ENCODE measurements at regions not wholly inside any gene's neighbourhood (a gene's known extent, or its start where the extent isn't known, plus 50 kb on each side); places are given as distances from the start of the nearest gene placed in this dataset.

DNA sequence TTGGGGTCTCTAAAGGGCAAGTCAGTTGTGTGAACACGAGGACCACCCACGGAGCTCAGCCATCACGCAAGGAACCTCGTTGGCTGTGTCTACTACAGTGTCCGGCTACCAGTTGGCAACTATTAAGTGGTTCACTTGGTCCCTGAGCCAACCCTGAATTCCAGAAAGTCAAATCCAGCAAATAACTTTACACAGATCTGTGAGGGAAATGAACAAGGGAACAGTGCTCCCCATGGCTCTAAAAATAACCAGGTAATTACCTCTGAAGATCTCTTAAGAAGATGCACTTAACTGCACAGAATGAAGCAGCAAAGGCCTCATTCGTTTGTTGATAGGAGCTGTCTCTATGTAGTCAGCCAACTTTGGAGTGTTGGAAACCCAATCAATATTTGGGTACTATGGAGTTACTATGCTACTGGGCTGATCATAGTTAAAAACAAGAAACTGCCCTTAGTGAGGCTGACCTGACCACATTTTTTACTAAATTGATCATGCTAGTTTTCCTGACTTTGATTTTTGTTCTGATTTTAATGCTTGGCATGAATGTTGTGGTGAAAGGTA, 219.1 kb upstream of the LRIG1 start:
- no peak overlapping the region for H3K4me2 ChIP-seq (ENCODE audit: insufficient read depth, low read length)
- dilution Hi-C loops (cut with MboI; ENCODE audit: extremely low pct_ligation_motif_present, low sequenced_read_pairs) (no loop called here), intact Hi-C loops (cut with micrococcal nuclease) (no loop called here)
- no peak overlapping the region for H3K9ac ChIP-seq (replicated peaks; ENCODE audit: extremely low read depth, insufficient read depth, low read length)
- TF ChIP-seq EZH2 (IDR thresholded peaks at IDR 0.05; ENCODE audit: borderline replicate concordance, low read depth, low read length, severe bottlenecking) = no peak
- no peak for TF ChIP-seq JUN (IDR thresholded peaks at IDR 0.05; ENCODE audit: borderline replicate concordance, insufficient read depth, insufficient read length, low read depth)
- TF ChIP-seq POLR2AphosphoS5 (IDR thresholded peaks at IDR 0.05; ENCODE audit: insufficient read depth, low read depth, low read length) = no peak
- TF ChIP-seq, protein P1, sequence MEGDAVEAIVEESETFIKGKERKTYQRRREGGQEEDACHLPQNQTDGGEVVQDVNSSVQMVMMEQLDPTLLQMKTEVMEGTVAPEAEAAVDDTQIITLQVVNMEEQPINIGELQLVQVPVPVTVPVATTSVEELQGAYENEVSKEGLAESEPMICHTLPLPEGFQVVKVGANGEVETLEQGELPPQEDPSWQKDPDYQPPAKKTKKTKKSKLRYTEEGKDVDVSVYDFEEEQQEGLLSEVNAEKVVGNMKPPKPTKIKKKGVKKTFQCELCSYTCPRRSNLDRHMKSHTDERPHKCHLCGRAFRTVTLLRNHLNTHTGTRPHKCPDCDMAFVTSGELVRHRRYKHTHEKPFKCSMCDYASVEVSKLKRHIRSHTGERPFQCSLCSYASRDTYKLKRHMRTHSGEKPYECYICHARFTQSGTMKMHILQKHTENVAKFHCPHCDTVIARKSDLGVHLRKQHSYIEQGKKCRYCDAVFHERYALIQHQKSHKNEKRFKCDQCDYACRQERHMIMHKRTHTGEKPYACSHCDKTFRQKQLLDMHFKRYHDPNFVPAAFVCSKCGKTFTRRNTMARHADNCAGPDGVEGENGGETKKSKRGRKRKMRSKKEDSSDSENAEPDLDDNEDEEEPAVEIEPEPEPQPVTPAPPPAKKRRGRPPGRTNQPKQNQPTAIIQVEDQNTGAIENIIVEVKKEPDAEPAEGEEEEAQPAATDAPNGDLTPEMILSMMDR (IDR thresholded peaks at IDR 0.05; ENCODE audit: extremely low read depth in 1 of 2, insufficient read depth in 1 of 2, low read depth in 1 of 2, low read length in 2 of 2) = no peak
- TF ChIP-seq, protein P2, sequence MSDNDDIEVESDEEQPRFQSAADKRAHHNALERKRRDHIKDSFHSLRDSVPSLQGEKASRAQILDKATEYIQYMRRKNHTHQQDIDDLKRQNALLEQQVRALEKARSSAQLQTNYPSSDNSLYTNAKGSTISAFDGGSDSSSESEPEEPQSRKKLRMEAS (IDR thresholded peaks at IDR 0.05; ENCODE audit: insufficient read depth, insufficient read length) = no peak
- no peak for TF ChIP-seq MYC (IDR thresholded peaks at IDR 0.05; ENCODE audit: low read depth, low read length)
- TF ChIP-seq POLR2A (IDR thresholded peaks at IDR 0.05; ENCODE audit: low read depth, low read length) = no peak
- TF ChIP-seq FOS (IDR thresholded peaks at IDR 0.05; ENCODE audit: borderline replicate concordance, insufficient read depth, low read length) = no peak
- TF ChIP-seq GATA2 (IDR thresholded peaks at IDR 0.05; ENCODE audit: insufficient read depth, insufficient read length, low read depth, low read length) = no peak
- CTCF ChIA-PET = no interaction called here
- no peaks in the 10 kb centered on the region for H3K36me3 ChIP-seq (ENCODE audit: control insufficient read depth in 2 of 2, extremely low read depth in 1 of 2, insufficient read depth in 2 of 2, low read length in 2 of 2)
- no peak overlapping the region for H3K4me3 ChIP-seq (replicated peaks in 1 of 3; ENCODE audit: insufficient read depth in 1 of 3, low read depth in 1 of 3, low read length in 3 of 3)
- no TSS peak for BruUV-seq (replicated peaks)
- no peaks in the 10 kb centered on the region for H3K79me2 ChIP-seq (ENCODE audit: control insufficient read depth, insufficient read depth, low read length)
- FAIRE-seq (no peak), DNase-seq (ENCODE audit: low read depth, low spot score) (no peak)
- POLR2A ChIA-PET = no interaction called here
- no peak overlapping the region for H3K27ac ChIP-seq (ENCODE audit: insufficient read depth, low read depth, low read length)
- no peak overlapping the region for H2AFZ ChIP-seq (ENCODE audit: low read depth, low read length)
- H3K27me3 ChIP-seq (ENCODE audit: control insufficient read depth in 2 of 2, insufficient read depth in 2 of 2, low read length in 2 of 2) = no peaks in the 10 kb centered on the region
- no peaks in the 10 kb centered on the region for H3K9me3 ChIP-seq (replicated peaks; ENCODE audit: control insufficient read depth, insufficient read depth, low read length)
- no peaks in the 10 kb centered on the region for H4K20me1 ChIP-seq (replicated peaks; ENCODE audit: control insufficient read depth, extremely low read depth, insufficient read depth, low read length)
- no peaks in the 10 kb centered on the region for H3K9me1 ChIP-seq (replicated peaks; ENCODE audit: control insufficient read depth, extremely low read depth, insufficient read depth, low read length)
- H3K4me1 ChIP-seq (ENCODE audit: control insufficient read depth, extremely low read depth, insufficient read depth, low read length) = peaks cover 12% of the 10 kb centered on the region

Measured in endothelial cell of umbilical vein (primary cell).